Left hindlimb (tissue), 1 donor: ENCODE measurements at regions not wholly inside any gene's neighbourhood (a gene's known extent, or its start where the extent isn't known, plus 50 kb on each side); places are given as distances from the start of the nearest gene placed in this dataset.
"Not testable (repeated sequence)": the region's sequence is repeated elsewhere in the genome, so short reads cannot be mapped to it uniquely, and the experiment has no call there.

Experiments
- DNase-seq: peaks from one replicate; pipeline ENCODE4 v3.0.0-alpha.2; 2018

DNA sequence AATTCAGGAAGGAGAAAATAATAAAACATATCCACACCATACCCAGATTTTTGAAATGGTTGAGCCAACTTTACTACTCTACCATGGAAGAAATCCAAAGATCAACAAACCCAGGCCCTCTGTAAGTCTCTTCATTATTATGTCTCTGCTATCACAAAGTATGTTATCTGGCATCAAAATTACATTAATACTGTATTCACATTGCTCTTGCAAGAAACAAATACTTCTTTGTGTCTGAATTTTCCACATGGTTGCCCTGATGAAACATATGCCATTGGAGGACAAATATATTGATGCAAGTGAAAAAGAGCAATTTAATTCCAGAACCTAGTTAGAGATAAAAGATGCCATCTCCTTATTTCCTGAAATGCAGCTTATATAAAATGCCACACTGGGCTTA lies 204.0 kb downstream of the FZD1 start:
- no peak for DNase-seq

DNA sequence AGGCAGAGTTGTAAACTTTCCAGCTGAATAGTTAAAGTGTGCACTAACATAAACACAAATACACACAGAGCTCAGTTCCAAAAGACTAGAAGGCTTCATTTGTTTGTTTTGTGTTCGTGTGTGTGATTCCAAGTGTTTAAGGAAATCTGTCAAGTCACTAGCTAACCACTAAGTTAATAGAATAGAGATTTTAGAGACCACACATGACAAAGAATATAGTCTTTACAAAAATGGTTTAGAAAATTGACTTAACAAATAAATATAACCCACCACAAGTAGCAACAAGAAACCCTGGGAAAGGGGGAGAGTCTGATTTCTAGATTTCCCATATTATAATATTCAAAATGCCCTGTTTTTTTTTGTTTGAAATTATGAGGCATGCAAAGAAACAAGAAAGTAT lies 209.4 kb downstream of the FZD1 start:
- no peak for DNase-seq

DNA sequence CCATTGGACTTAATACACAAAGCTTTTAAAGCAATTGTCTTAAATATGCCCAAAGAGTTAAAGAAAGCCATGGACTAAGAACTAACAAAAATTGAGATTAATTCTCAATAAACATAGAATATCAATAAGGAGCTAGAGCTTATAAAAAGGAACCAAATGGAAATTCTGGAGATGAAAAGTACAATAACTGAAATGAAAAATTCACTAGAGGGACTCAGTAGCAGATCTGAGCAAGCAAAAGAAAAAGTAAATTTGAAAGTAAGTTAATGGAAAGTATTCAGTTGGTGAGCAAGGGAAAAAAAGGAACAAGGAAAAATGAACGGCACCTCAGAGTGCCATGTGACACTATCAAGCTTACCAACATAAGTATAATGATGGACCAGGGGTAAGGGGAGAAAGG lies 209.8 kb downstream of the FZD1 start:
- no peak for DNase-seq

DNA sequence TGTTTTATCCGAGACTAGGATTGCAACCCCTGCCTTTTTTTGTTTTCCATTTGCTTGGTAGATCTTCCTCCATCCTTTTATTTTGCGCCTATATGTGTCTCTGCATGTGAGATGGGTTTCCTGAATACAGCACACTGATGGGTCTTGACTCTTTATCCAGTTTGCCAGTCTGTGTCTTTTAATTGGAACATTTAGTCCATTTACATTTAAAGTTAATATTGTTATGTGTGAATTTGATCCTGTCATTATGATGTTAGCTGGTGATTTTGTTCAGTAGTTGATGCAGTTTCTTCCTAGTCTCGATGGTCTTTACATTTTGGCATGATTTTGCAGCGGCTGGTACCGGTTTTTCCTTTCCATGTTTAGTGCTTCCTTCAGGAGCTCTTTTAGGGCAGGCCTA lies 216.2 kb downstream of the FZD1 start:
- DNase-seq = not testable (repeated sequence)

DNA sequence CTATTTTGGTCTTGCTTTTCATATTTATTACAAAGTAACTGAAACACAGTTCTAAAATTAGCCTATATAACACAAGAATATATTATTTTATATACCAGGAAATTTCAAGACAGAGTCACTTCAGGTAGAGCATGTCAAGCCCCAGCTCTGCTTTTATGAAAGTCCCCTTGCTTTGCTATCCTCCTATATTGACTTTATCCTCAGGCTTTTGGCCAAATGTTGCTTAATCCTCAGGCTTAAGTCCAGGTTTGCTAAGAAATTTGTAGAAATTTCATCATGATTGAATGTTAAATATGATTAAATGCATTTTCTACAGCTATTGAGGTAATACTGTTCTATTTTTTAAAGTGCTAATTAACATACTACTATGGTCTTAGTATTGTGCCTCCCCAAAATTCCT lies 227.6 kb downstream of the FZD1 start:
- DNase-seq = no peak

DNA sequence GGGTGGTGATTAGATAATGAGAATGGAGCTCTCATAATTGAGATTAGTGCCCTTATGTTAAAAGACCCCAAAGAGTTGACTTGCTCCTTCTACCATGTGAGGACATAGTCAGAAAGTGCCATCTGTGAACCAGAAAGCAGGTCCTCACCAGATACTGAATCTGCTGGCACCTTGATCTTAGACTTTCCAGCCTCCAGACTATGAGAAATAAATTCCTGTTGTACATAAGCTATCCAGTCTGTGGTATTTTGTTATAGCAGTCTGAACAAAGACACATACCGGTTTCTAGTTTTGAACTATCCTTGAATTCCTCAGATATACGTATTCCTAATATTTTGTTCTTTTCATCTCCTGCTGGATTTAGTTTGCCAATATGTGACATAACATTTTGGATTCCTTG lies 228.1 kb downstream of the FZD1 start:
- no peak for DNase-seq

DNA sequence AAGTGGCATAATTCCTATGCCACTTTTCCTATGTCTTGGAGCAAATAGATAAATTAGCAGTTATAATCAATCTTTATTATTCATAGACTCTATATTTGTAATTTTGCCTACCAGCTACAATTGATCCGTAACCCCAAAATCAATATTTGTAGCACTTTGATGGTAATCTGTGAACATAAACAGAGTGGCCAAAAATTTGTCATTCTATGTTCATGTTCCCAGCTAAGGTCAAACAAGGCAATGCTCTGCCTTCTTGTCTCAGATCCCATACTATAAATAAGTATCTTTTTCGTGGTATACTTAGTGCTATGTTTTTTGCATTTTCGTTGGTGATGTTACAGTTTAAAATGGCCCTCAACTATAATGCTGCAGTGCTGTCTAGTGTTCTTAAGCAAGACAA lies 228.5 kb downstream of the FZD1 start:
- no peak for DNase-seq

DNA sequence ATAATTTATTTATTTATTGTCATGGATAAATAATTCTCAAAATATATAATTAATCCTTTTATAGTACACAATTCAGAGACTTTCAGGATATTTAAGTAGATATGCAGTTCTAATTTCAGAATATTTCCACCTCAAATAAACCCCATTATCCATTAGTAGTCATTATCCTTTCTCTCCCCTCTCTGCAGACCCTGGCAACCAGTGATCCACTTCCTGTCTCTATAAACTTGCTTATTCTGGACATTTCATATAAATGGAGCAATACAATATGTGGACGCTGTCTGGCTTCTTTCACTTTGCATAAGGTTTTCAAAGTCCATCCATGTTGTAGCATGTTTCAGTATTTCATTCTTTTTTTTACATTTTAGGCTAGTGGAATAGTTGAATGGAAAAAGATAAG lies 230.2 kb downstream of the FZD1 start:
- DNase-seq = no peak

DNA sequence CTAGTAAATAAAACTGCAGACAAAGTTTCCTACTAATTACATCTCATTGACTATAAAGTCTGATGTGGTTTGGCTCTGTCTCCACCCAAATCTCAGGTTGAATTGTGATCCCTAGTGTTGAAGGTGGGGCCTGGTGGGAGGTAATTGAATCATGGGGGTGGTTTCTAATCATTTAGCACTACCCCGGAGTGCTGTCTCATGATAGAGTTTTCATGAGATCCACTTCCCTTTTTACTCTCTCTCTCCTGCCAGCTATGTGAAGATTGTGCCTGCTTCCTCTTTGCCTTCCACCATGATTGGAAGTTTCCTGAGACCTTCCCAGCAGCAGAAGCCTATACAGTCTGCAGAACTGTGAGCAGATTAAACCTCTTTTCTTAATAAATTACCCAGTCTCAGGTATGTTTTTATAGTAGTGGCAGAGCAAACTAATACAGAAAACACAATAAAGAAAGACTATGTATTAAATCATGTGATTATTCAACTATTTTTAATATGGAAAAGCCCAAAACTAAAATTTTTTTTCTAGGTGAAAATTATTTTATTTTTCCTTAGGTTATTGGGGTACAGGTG lies 232.1 kb downstream of the FZD1 start:
- DNase-seq = no peak

DNA sequence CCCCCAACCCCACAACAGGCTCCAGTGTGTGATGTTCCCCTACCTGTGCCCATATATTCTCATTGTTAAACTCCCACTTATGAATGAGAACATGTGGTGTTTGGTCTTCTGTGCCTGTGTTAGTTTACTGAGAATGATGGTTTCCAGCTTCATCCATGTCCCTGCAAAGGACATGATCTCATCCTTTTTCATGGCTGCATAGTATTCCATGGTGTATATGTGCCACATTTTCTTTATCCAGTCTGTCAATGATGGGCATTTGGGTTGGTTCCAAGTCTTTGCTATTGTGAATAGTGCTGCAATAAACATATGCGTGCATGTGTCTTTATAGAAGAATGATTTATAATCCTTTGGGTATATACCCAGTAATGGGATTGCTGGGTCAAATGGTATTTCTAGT lies 233.0 kb downstream of the FZD1 start:
- DNase-seq = not testable (repeated sequence)

DNA sequence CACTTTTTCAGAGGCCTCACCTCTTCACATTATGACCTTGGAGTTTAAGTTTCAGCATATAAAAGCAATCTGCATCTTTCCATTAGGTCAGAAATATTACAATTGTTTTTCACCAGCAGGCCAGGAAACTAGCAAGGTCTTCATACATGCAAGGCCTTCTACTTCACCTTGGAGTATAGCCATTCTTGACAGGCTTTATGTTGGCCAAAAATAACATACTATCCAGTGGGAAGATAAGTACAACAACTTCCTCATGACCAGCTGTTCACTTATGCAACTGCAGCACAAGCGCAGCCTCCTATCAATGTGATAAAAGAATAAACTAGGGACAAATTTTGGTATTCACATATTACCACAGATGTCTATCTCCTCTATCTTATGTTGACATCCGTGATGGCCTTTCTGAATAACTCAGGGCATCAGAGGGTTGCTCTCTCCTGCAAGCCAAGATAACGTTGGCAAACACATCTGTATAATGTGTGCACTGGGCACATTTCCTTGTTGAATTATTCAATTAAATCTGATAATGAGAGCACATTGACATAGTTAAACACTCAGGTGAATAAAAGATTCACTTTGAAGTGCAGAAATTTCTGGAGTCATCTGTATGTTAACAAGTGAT lies 239.8 kb downstream of the FZD1 start:
- no peak for DNase-seq

DNA sequence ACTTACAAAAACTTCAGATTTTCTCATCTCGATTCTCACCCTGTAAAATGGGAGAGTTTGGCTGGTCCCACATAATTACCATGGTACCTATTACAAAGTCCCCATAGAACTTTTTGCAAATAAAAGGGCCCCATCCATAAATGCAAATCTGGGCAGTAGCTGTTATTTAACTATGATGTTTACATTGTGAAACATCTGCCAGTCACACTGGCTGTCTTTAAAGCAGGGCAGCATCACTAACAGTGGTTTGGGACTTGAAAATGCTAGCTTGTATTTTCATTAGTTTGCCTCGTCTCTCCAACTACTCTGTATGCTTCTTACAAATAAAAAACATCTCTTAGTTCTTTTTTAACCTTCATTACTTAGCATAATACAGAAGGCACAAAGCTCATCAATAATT lies 240.7 kb downstream of the FZD1 start:
- no peak for DNase-seq

DNA sequence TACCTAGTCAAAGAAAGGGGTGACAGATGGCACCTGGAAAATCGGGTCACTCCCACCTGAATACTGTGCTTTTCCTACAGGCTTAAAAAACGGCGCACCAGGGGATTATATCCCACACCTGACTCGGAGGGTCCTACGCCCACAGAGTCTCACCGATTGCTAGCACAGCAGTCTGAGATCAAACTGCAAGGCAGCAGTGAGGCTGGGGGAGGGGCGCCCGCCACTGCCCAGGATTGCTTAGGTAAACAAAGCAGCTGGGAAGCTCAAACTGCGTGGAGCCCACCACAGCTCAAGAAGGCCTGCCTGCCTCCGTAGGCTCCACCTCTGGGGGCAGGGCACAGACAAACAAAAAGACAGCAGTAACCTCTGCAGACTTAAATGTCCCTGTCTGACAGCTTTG lies 242.7 kb downstream of the FZD1 start:
- DNase-seq = not testable (repeated sequence)

DNA sequence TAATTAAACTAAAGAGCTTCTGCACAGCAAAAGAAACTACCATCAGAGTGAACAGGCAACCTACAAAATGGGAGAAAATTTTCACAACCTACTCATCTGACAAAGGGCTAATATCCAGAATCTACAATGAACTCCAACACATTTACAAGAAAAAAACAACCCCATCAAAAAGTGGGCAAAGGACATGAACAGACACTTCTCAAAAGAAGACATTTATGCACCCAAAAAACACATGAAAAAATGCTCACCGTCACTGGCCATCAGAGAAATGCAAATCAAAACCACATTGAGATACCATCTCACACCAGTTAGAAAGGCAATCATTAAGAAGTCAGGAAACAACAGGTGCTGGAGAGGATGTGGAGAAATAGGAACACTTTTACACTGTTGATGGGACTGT lies 247.6 kb downstream of the FZD1 start:
- DNase-seq = not testable (repeated sequence)

DNA sequence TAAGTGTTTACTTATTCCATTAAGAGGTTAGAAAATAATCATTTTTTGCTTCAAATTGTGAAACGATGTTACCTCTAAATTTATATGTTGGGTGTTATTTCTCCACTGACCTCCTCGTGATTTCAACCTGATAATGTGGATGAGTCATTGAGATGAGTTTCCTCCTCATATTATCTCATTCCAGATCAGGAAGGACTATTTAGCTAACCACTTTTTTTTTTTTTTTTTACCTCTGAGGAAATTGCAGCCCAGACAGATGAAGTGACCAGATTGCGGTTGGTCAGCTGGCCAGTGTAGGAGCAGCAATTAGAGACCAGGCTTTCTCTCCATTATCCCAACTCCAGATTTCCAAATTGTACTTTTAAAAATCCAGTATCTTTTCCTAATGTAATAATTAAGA lies 248.7 kb downstream of the FZD1 start:
- no peak for DNase-seq

DNA sequence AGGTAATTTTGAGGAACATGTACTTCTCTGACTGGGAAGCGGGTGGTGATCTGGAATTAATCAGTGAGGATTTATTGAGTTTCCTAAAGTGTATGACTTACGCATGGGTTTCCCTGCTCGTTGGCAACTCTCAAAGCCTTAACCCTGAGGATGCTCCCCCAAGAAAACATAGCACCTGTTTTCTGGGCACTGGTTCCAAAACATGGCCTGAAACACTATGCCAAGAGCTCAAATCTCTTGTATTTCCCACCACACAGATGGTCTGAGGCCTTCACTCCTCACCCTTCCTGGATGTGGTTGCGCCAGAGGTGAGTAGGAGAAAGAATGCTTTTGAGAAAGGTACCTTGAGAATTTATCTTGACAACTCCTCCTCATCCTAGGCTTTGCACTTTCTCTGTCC lies 250.4 kb downstream of the FZD1 start:
- no peak for DNase-seq

DNA sequence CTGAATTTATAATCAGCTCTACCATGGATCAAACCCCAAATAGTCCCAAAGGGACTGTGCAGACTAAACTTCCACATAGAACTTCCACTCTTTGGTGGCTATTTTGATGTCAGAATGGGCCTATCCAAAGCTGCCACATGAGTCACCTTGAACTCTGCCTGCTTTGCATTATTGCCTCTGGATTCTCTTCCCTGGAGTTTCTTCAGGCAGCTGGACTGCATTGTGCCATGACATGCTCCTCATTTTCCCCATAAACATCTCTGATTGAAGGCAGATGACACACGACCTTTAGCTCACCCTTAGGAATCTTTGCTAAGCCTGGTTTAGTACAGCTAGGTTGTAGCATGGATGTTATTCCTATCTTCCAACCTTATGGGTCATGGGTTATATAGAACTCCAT lies 251.7 kb downstream of the FZD1 start:
- DNase-seq = no peak

DNA sequence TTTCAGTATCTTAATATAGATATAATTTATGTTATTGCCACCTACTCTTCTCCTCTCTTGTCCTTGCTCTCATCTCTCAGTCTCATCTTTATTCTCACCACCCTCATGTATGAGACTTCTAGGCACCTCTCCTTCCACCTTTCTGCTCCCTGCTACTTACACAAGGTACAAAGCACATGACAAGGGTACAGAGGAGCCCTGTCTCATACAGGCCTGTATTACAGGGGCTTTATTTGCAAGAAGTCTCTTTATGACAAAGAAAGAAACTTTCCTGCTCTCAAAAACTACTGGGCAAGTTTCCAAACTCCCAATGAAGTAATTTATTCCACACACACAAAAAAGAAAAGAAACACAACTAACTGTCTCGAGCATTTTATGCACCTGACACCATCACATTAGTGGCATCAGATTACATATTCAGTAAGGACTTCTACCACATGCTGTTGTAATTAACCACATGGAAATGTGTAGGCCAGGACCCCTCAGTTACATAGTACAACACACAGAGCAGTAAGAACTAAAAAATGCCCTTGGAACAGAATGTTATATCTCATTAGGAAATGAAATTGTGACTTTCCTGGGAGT lies 253.1 kb downstream of the FZD1 start:
- no peak for DNase-seq

DNA sequence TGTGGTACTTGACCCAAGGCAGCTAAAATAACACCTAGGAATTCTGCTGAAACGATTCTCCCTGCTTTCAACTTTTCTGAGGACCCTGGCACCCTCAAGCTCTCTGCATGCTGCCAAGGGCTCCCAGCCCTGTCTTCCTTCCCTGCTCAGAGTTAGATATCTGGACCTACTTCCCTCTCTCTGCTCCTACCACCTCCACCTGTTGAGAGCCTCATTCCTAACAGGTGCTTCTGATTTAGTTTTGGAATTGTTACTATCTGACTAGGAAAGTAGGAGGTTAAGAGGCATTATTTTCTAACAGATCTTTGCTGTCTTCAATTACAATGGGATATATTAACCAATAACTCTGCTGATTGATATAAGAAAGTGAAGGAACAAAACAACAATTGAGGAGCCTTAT lies 253.8 kb downstream of the FZD1 start:
- no peak for DNase-seq

DNA sequence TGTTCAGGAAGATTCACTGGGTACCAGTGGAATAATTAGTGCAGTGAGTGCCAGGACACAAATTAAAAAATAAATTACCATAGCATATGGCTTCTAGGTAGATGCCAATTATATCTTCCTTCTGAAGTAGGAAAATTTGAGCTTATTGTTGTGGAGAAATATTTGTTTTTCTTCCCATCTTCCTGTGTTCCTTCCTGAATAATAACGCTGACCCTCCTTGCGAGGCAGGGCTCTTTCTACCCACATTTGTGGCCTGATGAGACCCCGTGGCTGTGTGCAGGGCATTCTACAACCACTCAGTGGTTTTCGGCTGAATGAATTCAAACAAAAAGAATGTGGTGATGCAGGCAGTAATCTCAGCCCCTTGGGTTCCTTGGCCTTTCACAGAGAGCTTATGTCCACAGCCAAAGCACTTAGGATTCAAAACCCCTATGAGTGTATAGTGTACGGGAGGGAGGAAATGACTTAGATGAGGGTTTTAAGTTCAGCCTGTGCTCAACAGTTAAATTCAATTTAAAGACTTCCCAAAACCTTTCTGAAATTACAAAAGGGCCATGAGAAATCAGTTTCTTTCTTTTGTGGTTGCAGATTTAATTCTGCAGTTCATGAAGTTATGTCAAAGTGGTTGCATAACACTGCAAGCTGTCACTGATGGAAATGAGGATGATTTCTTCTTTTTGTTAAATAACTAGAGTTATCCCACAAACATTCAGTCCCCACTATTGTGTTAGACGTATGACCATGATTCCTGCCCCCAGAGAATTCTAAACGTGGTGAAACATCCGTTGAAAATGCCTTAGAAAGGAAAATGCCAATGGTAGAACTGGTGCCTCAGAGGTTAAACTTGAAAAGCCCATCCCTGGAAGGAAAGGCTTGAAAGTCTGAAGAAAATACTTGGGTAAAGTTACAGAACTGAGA lies 255.3 kb downstream of the FZD1 start:
- DNase-seq = peak; percentile 43

DNA sequence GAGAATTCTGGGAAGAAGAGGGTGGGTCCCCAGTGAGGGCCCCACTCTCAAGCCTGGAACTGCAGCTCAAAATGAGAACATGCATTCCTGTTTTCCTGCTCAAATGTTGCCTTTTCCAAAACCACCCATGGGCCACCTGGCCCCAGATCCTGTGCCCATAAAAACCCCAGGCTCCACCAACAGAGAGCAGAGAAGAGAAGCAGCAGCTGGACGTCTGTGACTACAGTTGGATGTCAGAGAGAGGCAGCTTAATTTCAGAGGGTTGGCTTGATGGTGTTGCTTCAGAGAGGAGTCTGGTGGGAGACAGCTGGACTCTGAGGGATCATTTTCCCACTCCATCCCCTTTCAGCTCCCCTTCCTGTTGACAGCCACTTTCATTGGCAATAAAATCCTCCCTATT lies 256.4 kb downstream of the FZD1 start:
- DNase-seq = no peak

DNA sequence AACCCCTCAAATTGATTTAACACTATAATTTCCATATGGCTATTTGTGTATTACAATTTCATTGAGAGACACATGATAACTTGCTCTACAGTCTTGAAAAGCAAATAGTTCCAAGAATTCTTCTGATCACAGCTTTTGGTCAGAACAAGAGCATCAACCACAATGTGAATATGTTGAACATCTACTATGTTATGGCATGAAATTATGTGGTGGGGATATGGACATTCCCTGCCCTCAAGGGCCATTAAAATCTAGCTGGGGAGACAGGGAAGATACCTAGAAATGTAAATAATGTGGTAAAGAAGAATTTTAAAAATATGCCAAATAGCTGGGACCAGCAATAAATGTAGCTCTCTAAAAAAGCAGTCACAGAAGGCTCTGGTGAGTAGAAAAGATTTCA lies 262.2 kb downstream of the FZD1 start:
- no peak for DNase-seq

DNA sequence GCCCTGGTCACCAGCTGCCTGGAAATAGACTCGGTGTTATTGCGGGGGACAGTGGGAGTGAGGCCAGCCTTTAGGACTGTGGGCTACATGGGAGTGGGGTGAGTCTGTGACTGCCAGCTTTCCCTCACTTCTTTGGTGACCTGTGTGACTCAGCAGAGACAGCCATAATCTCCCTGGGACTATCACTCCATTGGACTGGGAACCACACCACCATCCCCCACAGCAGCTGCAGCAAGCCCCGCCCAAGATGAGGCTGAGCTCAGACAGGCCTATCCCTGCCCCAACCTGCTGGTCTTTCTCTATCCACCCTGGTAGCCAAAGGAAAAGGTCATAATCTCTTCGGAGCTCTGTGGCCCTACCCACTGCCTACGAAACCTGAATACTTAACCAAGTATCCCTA lies 263.2 kb downstream of the FZD1 start:
- DNase-seq = no peak

DNA sequence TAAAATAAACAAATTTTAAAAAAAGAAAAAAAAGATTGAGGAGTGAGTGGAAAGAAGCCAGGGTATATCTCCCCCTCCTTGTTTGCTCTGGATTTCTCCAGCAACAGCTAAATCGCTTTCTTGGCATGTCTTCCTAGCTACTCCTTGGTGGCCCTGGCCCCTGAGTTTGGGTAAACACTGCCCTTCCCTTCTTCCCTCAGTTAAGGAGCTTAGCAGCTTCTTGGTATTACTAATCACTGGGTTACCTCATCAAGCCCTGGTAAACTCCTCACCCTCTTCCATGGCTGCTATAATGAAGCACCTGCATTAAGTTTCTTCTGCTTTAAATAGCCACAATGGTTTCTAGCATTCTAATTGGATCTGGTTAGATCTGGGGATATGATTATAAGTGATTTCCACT lies 269.8 kb downstream of the FZD1 start:
- DNase-seq = no peak
